Stomach smooth muscle (tissue), 2 donors: ENCODE measurements at regions not wholly inside any gene's neighbourhood (a gene's known extent, or its start where the extent isn't known, plus 50 kb on each side); places are given as distances from the start of the nearest gene placed in this dataset.

Experiments used
- H3K27ac ChIP-seq: one replicate; pipeline ENCODE4 v1.7.0; 2013; ENCODE audit warnings: mild to moderate bottlenecking, low read length, inconsistent platforms
- H3K27me3 ChIP-seq, 2 donors: one replicate each; pipeline ENCODE4 v1.7.0; 2013; ENCODE audit warnings: low read length in 2 of 2; ENCODE audit not compliant: insufficient read depth in 2 of 2, control insufficient read depth in 1 of 2
- H3K36me3 ChIP-seq, 2 donors: one replicate each; pipeline ENCODE4 v1.7.0; 2013; ENCODE audit warnings: low read length in 2 of 2; ENCODE audit not compliant: control insufficient read depth in 2 of 2, insufficient read depth in 2 of 2
- H3K4me1 ChIP-seq: one replicate; pipeline ENCODE4 v1.7.0; 2013; ENCODE audit warnings: low read length; ENCODE audit not compliant: control insufficient read depth, insufficient read depth
- H3K4me3 ChIP-seq, 2 donors: one replicate each; pipeline ENCODE4 v1.7.0; 2013; ENCODE audit warnings: low read length in 2 of 2
- H3K9ac ChIP-seq, 2 donors: one replicate each; pipeline ENCODE4 v1.7.0; 2013; ENCODE audit warnings: low read length in 2 of 2, mild to moderate bottlenecking in 1 of 2
- H3K9me3 ChIP-seq, 2 donors: one replicate each; pipeline ENCODE4 v1.7.0; 2013; ENCODE audit warnings: low read length in 2 of 2; ENCODE audit not compliant: control insufficient read depth in 2 of 2
- donor health status: healthy.
- donor health status: Pancreatic carcinoma.

DNA sequence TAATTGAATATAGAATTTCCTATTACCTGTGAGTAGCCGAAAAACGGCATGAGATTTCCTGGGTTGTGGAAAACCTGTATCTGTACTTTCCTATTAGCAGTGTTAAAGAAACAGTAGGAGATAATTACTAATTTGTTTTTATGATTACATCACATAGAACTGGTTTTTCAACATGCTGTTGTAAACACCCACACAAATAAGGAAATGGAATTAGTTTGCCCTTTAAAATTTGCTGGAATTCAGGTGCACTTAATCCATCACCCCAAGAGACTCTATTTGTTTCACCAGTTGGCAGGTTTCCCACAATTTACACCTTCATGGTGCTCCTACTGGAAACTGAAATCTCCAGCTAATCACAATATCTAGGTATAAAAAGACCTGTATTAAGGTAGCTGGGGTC lies 274.1 kb upstream of the SLC8A1 start:
- H3K4me1 ChIP-seq: no peaks in the 10 kb centered on the region
- H3K9ac ChIP-seq: no peak overlapping the region
- H3K9me3 ChIP-seq: no peaks in the 10 kb centered on the region
- no peak overlapping the region for H3K4me3 ChIP-seq
- no peaks in the 10 kb centered on the region for H3K36me3 ChIP-seq
- H3K27ac ChIP-seq: no peak overlapping the region
- no peaks in the 10 kb centered on the region for H3K27me3 ChIP-seq

DNA sequence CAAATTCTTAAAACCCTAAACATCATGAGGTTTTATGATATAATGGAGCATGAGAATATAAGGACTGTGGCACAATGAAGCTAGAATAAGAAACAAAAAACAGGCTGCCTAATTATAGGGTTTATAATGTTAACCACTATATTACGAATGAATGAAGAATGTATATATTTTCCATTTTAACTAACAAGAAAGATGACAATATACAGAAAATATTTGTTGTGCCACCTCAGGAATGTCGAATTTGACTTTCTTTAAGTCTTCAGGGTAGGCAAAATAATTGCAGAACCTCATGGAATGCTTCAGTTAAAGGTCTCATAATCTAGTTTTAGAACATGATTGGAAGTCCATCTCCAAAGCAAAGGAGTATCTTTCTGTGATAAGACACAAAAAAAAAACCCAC lies 282.9 kb upstream of the SLC8A1 start:
- Histone ChIP-seq H3K9me3 (no peaks in the 10 kb centered on the region), H3K4me1 (no peaks in the 10 kb centered on the region), H3K27me3 (no peaks in the 10 kb centered on the region), H3K27ac (no peak overlapping the region), H3K9ac (no peak overlapping the region), H3K4me3 (no peak overlapping the region), H3K36me3 (no peaks in the 10 kb centered on the region)

DNA sequence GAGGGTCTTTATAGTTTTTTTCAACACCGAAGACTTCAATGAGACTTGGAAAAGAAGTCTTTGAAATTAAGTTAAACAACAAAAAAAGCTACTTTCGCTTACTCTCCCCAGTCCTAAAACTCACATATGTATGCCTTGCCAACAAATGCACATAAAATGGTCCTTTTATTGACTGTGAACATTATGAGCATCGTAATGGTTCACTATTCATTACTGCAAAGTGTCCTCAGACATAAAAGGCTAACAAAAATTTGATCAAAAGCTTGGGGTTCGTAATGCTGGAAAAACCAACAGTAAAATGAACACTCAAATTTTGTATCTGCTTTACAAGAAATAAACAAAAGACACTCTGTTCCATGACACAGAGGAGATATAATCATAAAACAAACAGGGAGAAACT lies 285.3 kb upstream of the SLC8A1 start:
- Histone ChIP-seq H3K27me3 (no peaks in the 10 kb centered on the region), H3K4me1 (no peaks in the 10 kb centered on the region), H3K9ac (no peak overlapping the region), H3K4me3 (no peak overlapping the region), H3K9me3 (no peaks in the 10 kb centered on the region), H3K27ac (no peak overlapping the region), H3K36me3 (no peaks in the 10 kb centered on the region)

DNA sequence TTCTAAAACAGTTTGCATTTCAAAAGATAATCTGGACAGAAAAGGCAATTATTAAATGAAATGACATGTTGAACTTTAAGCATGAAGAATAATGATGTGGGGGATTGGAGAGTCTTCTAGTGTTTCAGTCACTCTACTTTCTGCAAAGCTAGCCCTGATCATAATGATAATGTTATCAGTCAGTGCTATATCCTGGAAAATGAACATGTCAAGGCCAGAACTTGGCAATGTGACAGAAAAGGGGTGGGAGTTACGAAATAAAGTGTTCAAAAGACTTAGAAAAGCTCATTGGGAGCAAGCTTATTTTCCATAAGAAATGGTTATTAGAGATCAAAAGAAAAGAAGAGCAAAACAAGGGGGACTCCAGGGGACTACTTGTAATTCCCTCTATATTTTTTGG lies 288.5 kb upstream of the SLC8A1 start:
- no peaks in the 10 kb centered on the region for H3K4me1 ChIP-seq
- H3K4me3 ChIP-seq: no peak overlapping the region
- no peak overlapping the region for H3K27ac ChIP-seq
- no peaks in the 10 kb centered on the region for H3K27me3 ChIP-seq
- H3K36me3 ChIP-seq: no peaks in the 10 kb centered on the region
- no peaks in the 10 kb centered on the region for H3K9me3 ChIP-seq
- H3K9ac ChIP-seq: no peak overlapping the region

DNA sequence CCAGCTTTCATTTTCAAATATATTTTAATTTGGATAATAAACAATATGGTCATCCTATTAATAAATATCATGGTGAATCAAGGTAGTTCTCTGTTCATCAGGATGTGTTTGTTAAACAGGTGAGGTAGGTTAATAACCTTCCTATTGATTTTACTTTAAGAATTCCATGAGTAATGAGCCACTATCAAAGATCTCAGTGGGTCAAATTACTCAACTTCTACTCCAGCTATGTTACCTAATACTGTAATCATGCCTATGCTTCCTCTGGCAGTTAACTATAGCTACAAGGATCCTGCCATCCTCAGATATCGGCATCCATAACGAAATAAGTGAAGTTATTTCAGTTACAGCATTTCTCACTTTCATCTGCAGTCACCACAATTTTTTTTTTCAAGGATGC lies 289.6 kb upstream of the SLC8A1 start:
- no peak overlapping the region for H3K27ac ChIP-seq
- no peak overlapping the region for H3K4me3 ChIP-seq
- no peak overlapping the region for H3K9ac ChIP-seq
- no peaks in the 10 kb centered on the region for H3K27me3 ChIP-seq
- H3K9me3 ChIP-seq: no peaks in the 10 kb centered on the region
- H3K4me1 ChIP-seq: no peaks in the 10 kb centered on the region
- H3K36me3 ChIP-seq: no peaks in the 10 kb centered on the region

DNA sequence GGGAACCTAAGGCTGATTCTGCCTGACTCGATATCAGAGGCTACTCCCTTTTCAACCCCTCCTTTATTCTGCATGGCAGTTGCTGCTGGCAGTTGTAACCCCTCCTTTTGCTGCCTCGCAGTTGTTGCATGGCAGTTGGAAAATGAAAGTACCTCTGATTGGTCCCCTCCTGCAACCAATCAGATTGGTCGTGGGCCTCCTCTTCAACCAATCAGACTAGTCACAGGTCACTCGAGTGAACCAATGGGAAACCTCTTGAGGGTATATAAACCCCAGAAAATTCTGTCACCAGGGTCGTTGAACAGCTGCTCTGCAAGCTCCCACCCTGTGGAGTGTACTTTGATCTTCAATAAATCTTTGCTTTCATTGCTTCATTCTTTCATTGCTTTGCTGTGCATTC lies 294.3 kb upstream of the SLC8A1 start:
- Histone ChIP-seq H3K4me3 (no peak overlapping the region), H3K27me3 (no peaks in the 10 kb centered on the region), H3K36me3 (no peaks in the 10 kb centered on the region), H3K27ac (no peak overlapping the region), H3K9me3 (no peaks in the 10 kb centered on the region), H3K4me1 (no peaks in the 10 kb centered on the region), H3K9ac (no peak overlapping the region)

DNA sequence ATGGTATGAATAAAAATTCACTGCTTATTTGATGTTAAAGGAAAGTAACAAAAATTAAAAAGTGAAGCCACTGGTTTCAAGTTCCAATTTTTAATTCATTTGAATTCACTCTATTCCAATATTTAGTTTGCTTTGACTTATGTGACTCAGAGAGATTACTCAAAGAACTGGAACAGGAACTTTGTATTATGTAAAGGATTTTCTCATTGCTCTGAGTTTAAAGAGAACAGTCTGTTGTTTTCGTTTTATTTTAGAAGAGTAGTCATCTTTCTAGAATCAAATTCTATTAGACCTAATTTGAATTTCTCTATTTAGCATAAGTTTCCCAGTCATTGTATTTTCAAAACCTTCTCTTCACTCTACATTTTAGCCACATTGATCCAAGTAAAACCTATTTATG lies 300.1 kb upstream of the SLC8A1 start:
- Histone ChIP-seq H3K4me3 (no peak overlapping the region), H3K4me1 (no peaks in the 10 kb centered on the region), H3K27ac (no peak overlapping the region), H3K9me3 (no peaks in the 10 kb centered on the region), H3K27me3 (no peaks in the 10 kb centered on the region), H3K36me3 (no peaks in the 10 kb centered on the region), H3K9ac (no peak overlapping the region)

DNA sequence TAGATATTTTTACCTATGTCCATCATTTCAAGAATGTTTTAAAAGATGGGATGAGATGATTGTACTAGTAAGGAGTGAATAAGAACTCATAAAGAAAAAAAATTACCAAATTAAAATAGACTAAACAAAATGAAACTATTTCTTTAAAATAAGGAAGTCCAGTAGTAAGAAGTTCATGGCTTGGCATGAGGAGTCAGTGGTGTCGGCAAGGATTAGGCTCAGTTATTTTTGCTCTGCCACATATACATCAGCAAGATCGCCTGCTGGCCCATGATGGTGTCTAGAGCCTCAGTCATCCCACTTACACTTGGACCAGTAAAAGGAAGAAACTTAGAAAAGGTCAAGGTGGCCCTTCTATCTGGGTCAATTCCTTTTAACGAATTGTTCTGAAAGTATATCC lies 300.9 kb upstream of the SLC8A1 start:
- Histone ChIP-seq H3K27ac (no peak overlapping the region), H3K9ac (no peak overlapping the region), H3K4me3 (no peak overlapping the region), H3K9me3 (no peaks in the 10 kb centered on the region), H3K4me1 (no peaks in the 10 kb centered on the region), H3K27me3 (no peaks in the 10 kb centered on the region), H3K36me3 (no peaks in the 10 kb centered on the region)

DNA sequence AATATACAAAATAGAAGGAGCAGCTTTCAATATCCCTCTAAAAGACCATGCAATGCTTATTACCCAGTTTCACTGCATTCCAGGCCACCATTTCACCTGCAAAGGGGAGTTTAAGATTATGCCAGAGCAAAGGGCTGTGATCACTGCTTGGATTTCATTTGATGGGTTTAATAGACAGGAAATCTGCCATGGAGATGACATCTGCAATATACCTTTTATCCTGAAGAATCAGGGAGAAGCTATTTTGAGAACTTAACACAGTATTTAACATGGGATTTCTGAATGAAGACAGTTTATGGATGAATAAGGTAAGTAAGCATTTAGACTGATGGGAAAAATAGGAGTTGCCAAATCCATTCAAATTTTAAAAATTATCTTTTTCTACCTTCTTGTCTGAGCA lies 303.0 kb upstream of the SLC8A1 start:
- no peak overlapping the region for H3K4me3 ChIP-seq
- no peak overlapping the region for H3K9ac ChIP-seq
- H3K27me3 ChIP-seq: no peaks in the 10 kb centered on the region
- no peaks in the 10 kb centered on the region for H3K4me1 ChIP-seq
- no peaks in the 10 kb centered on the region for H3K36me3 ChIP-seq
- no peaks in the 10 kb centered on the region for H3K9me3 ChIP-seq
- no peak overlapping the region for H3K27ac ChIP-seq

DNA sequence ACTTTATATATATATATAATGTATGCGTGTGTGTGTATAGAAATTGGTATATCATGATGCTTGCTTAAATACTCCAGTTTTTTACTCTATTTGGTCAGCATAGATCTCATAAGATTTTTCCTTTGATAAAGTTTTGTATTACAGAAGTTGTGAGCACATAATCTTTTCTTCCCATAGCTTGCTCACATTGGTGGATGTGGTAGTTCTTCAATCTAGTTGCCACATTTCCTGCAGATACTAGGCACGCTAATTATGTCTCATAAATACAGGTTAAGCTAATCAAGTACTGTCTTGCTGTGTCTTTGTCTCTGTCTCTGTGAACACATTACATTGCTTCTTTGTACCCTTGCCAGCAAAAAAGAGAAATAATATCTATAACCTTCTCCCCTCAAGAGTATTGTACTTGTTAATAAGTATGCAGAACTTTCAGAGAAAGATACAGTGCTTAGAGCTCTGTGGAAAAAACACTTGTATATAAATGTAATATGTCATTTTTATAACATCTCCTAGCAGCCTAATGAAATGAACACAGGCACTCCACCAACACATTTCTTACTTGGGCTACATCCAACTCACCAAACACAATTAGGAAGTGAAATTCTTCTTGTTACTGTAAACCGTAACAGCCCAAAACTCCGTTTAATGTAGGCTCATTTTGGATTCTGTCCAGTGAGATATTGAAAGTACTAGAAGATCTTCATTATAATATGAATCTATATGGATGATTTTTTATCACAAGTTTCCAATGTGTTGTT lies 306.7 kb upstream of the SLC8A1 start:
- H3K9me3 ChIP-seq: no peaks in the 10 kb centered on the region
- H3K4me3 ChIP-seq: no peak overlapping the region
- H3K4me1 ChIP-seq: no peaks in the 10 kb centered on the region
- no peak overlapping the region for H3K27ac ChIP-seq
- no peaks in the 10 kb centered on the region for H3K36me3 ChIP-seq
- no peaks in the 10 kb centered on the region for H3K27me3 ChIP-seq
- H3K9ac ChIP-seq: peak overlapping the region in 1 of 2 donors; percentile 14

DNA sequence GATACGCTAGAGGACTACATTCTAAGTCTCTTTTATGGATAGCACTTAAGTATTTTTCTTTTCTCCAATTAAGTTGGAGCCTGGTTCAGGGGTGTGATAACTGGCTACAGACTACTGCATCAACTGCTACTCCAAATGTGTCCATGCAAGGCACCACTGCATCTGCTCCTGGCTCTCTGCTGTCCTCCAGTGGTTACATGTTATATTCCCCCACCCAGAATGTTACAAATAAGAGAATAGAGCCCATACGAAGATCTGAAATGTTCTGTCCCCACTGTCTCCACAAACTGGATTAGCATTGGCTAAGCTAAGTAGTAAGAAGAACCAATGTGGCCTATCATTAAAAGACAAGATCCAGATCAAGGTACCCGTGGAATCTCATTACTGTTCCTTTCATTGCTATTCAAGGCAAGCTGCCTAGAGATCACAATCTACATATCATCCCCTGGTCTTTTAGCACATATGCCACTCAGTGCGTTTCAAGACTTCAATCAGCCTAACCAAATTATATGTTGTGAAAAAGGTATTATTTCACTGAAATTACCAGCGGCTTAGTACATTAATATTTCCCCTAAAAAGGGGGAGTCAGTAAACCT lies 308.3 kb upstream of the SLC8A1 start:
- no peaks in the 10 kb centered on the region for H3K9me3 ChIP-seq
- no peak overlapping the region for H3K27ac ChIP-seq
- no peak overlapping the region for H3K4me3 ChIP-seq
- no peaks in the 10 kb centered on the region for H3K36me3 ChIP-seq
- no peak overlapping the region for H3K9ac ChIP-seq
- H3K27me3 ChIP-seq: no peaks in the 10 kb centered on the region
- H3K4me1 ChIP-seq: no peaks in the 10 kb centered on the region
